Gastroesophageal sphincter (tissue), 3 donors: ENCODE measurements at regions not wholly inside any gene's neighbourhood (a gene's known extent, or its start where the extent isn't known, plus 50 kb on each side); places are given as distances from the start of the nearest gene placed in this dataset.

Experiments used
- CTCF ChIP-seq, 4 experiments: fragments of 200-600 bp in 2 of 4; fragments of 450-650 bp in 2 of 4; sonication (generic) in 1 of 4; IDR thresholded peaks; one replicate each; pipeline ENCODE4 v1.5.1; 2017 to 2019; ENCODE audit warnings: antibody characterized with exemption in 4 of 4, mild to moderate bottlenecking in 2 of 4, moderate library complexity in 2 of 4
- EP300 ChIP-seq: sonication (generic); formaldehyde crosslinking; IDR thresholded peaks from one replicate; pipeline ENCODE4 v1.6.1; 2017; ENCODE audit warnings: antibody characterized with exemption, mild to moderate bottlenecking

- TF ChIP-seq CTCF (IDR thresholded peaks at IDR 0.05) (no peak), EP300 (no peak)
These were observed 580.2 kb downstream of the MID1IP1 start for GRCh38 chrX:39381422-39381821.
